GM19240 (cell line): ENCODE measurements at regions not wholly inside any gene's neighbourhood (a gene's known extent, or its start where the extent isn't known, plus 50 kb on each side); places are given as distances from the start of the nearest gene placed in this dataset.
"Not testable (repeated sequence)": the region's sequence is repeated elsewhere in the genome, so short reads cannot be mapped to it uniquely, and the experiment has no call there.

Experiments used
- DNase-seq: peaks from one replicate; pipeline ENCODE4 v3.0.0; 2011; ENCODE audit warnings: low spot score; ENCODE audit not compliant: insufficient read length

GRCh38 chr4:111234939-111235338 is 612.1 kb upstream of the PITX2 start:
- DNase-seq, result no peak

- no peak for DNase-seq
These were observed 641.0 kb upstream of the PITX2 start for GRCh38 chr4:111263836-111264235.

GRCh38 chr4:111266937-111267336 is 644.1 kb upstream of the PITX2 start:
- DNase-seq, result no peak

GRCh38 chr4:111267786-111268185 is 644.9 kb upstream of the PITX2 start:
- no peak for DNase-seq

GRCh38 chr4:111268769-111269414 is 646.0 kb upstream of the PITX2 start:
- peak; percentile 1 for DNase-seq

GRCh38 chr4:111269439-111269838 is 646.6 kb upstream of the PITX2 start:
- no peak for DNase-seq

GRCh38 chr4:111274060-111274459 is 651.2 kb upstream of the PITX2 start:
- DNase-seq, result no peak

GRCh38 chr4:111274486-111274885 is 651.6 kb upstream of the PITX2 start:
- no peak for DNase-seq

- DNase-seq, result no peak
These were observed 658.3 kb upstream of the PITX2 start for GRCh38 chr4:111281219-111281618.

- no peak for DNase-seq
These were observed 659.2 kb upstream of the PITX2 start for GRCh38 chr4:111282035-111282434.

GRCh38 chr4:111283066-111283677 is 660.3 kb upstream of the PITX2 start:
- DNase-seq, result peak; percentile 1

- no peak for DNase-seq
These were observed 673.6 kb upstream of the PITX2 start for GRCh38 chr4:111296466-111296865.

- no peak for DNase-seq
These were observed 680.9 kb upstream of the PITX2 start for GRCh38 chr4:111303806-111304205.

GRCh38 chr4:111323496-111323895 is 700.6 kb upstream of the PITX2 start:
- DNase-seq, result no peak

GRCh38 chr4:111323916-111324315 is 701.0 kb upstream of the PITX2 start:
- DNase-seq, result no peak

- no peak for DNase-seq
These were observed 703.6 kb upstream of the PITX2 start for GRCh38 chr4:111326450-111326849.

- DNase-seq, result no peak
These were observed 707.9 kb upstream of the PITX2 start for GRCh38 chr4:111330786-111331185.

- no peak for DNase-seq
These were observed 711.5 kb upstream of the PITX2 start for GRCh38 chr4:111334361-111334760.

- not testable (repeated sequence) for DNase-seq
These were observed 714.5 kb upstream of the PITX2 start for GRCh38 chr4:111337186-111337876.

GRCh38 chr4:111359602-111360001 is 736.7 kb upstream of the PITX2 start:
- no peak for DNase-seq

- DNase-seq, result no peak
These were observed 738.0 kb upstream of the PITX2 start for GRCh38 chr4:111360906-111361305.

GRCh38 chr4:111362941-111363361 is 740.1 kb upstream of the PITX2 start:
- DNase-seq, result no peak

GRCh38 chr4:111377880-111378279 is 755.0 kb upstream of the PITX2 start:
- DNase-seq, result not testable (repeated sequence)
